HG02840 (cell line): ENCODE measurements at regions not wholly inside any gene's neighbourhood (a gene's known extent, or its start where the extent isn't known, plus 50 kb on each side); places are given as distances from the start of the nearest gene placed in this dataset.

ENCODE experiments used
- ATAC-seq: cut with Tn5 transposase; IDR thresholded peaks from one replicate; pipeline ENCODE4 v1.9.1; 2021; ENCODE audit warnings: mild to moderate bottlenecking, moderate library complexity, moderate number of reproducible peaks; ENCODE audit not compliant: unreplicated experiment, low FRiP score

- no peak for ATAC-seq
Observed at GRCh38 chr13:90420683-90421082, 926.8 kb upstream of the MIR17HG start.

GRCh38 chr13:90427322-90428272 is 919.9 kb upstream of the MIR17HG start:
- ATAC-seq: no peak

- no peak for ATAC-seq
Observed at GRCh38 chr13:90428522-90429210, 918.8 kb upstream of the MIR17HG start.

GRCh38 chr13:90430127-90430526 is 917.4 kb upstream of the MIR17HG start:
- no peak for ATAC-seq

GRCh38 chr13:90436697-90437096 is 910.8 kb upstream of the MIR17HG start:
- no peak for ATAC-seq

GRCh38 chr13:90438576-90438975 is 908.9 kb upstream of the MIR17HG start:
- ATAC-seq: no peak

GRCh38 chr13:90443268-90443667 is 904.2 kb upstream of the MIR17HG start:
- no peak for ATAC-seq

GRCh38 chr13:90444232-90444631 is 903.3 kb upstream of the MIR17HG start:
- no peak for ATAC-seq

GRCh38 chr13:90445179-90445578 is 902.3 kb upstream of the MIR17HG start:
- no peak for ATAC-seq

GRCh38 chr13:90447034-90447733 is 900.3 kb upstream of the MIR17HG start:
- no peak for ATAC-seq

GRCh38 chr13:90447734-90448101 is 899.8 kb upstream of the MIR17HG start:
- ATAC-seq: no peak

GRCh38 chr13:90448466-90449037 is 898.9 kb upstream of the MIR17HG start:
- no peak for ATAC-seq

- no peak for ATAC-seq
Observed at GRCh38 chr13:90453342-90453741, 894.1 kb upstream of the MIR17HG start.

GRCh38 chr13:90454002-90454636 is 893.4 kb upstream of the MIR17HG start:
- no peak for ATAC-seq

- ATAC-seq: no peak
Observed at GRCh38 chr13:90455067-90455466, 892.4 kb upstream of the MIR17HG start.

- no peak for ATAC-seq
Observed at GRCh38 chr13:90455823-90456222, 891.7 kb upstream of the MIR17HG start.

GRCh38 chr13:90461398-90461797 is 886.1 kb upstream of the MIR17HG start:
- no peak for ATAC-seq

GRCh38 chr13:90477216-90477615 is 870.3 kb upstream of the MIR17HG start:
- ATAC-seq: no peak

- ATAC-seq: no peak
Observed at GRCh38 chr13:90483906-90484305, 863.6 kb upstream of the MIR17HG start.

- ATAC-seq: no peak
Observed at GRCh38 chr13:90485436-90485835, 862.1 kb upstream of the MIR17HG start.
